ENCODE measurements at regions not wholly inside any gene's neighbourhood (a gene's known extent, or its start where the extent isn't known, plus 50 kb on each side); places are given as distances from the start of the nearest gene placed in this dataset.

DNA sequence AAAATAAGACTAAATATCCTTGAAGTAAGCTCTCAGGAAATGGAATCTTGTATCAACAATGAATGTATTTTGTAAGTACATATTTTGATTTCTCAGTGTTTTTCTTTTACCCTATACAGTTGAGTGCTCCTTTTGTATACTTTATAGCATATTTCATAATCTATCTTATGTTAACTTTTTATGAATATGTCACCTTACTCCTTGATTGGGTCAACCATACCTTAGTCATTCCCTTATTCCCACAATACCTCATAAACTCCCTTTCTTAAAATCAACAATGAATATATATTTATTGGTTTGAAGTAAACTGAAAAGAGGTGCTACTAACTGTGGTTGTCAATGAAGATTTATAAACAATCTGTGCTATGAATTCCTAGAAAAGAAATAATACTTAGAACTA lies 686.2 kb downstream of the METTL15 start:
- TF ChIP-seq, protein P1, sequence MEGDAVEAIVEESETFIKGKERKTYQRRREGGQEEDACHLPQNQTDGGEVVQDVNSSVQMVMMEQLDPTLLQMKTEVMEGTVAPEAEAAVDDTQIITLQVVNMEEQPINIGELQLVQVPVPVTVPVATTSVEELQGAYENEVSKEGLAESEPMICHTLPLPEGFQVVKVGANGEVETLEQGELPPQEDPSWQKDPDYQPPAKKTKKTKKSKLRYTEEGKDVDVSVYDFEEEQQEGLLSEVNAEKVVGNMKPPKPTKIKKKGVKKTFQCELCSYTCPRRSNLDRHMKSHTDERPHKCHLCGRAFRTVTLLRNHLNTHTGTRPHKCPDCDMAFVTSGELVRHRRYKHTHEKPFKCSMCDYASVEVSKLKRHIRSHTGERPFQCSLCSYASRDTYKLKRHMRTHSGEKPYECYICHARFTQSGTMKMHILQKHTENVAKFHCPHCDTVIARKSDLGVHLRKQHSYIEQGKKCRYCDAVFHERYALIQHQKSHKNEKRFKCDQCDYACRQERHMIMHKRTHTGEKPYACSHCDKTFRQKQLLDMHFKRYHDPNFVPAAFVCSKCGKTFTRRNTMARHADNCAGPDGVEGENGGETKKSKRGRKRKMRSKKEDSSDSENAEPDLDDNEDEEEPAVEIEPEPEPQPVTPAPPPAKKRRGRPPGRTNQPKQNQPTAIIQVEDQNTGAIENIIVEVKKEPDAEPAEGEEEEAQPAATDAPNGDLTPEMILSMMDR (IDR thresholded peaks at IDR 0.05): no peak

DNA sequence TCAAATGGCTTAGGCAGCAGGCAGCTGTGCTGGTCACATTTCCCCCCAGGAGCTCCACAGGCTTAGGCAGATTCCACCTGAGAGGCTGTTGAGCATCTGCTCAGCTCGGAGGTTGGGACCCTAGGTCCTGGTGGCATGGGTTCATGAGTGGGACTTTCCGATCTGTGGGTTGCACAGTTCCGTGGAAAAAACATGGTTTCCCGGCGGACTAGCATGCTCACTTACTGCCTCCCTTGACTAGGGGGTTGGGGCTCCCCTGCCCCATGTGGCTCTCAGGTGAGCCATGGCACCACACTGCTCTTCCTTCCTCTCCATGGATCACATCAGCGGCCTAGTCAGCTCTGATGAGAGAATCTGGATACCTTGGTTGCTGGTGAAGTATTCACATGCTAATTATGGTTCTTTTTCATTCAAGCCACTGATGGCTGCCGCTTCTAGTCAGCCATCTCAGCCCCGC lies 685.1 kb downstream of the METTL15 start:
- TF ChIP-seq, protein P1 (IDR thresholded peaks at IDR 0.05): no peak

DNA sequence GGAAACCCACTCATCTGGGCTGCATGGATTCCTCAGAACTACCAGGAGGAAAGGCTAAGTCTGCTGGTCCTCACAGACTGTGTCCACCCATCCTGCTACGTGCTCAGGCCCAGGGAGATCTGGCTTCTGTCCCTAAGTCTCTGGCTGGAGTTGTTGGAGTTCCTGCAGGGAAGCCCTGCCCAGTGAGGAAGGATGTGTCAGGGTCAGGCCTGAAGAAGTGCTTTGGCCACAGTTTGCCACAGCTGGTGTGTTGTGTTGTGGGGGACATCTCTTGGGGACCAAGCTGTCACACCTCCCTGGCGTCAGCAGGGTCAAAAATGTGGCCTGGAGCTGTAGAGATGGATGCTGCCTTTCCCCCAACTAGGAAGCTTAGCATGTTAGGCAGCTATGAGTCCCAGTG lies 684.7 kb downstream of the METTL15 start:
- TF ChIP-seq, protein P1 (IDR thresholded peaks at IDR 0.05): no peak

DNA sequence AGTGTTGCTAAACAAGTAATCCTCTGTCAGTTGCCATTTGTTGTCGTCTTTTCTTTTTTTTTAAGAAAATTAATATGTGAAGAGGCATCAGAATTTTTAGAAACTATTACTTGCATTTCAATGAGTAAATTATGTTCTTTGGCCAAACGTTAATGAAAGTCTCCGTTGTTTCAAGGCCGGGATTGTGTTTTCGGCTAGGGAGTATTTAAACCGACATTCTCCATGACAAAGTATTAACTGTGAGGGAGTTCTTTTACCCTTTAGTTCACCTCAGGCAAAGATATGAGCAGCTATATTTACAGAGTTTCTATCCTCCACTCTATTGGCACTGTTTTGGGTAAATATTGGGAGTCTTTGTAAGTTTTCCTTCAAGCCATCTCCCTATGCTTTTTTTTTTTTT lies 668.9 kb downstream of the METTL15 start:
- TF ChIP-seq, protein P1 (IDR thresholded peaks at IDR 0.05): no peak

DNA sequence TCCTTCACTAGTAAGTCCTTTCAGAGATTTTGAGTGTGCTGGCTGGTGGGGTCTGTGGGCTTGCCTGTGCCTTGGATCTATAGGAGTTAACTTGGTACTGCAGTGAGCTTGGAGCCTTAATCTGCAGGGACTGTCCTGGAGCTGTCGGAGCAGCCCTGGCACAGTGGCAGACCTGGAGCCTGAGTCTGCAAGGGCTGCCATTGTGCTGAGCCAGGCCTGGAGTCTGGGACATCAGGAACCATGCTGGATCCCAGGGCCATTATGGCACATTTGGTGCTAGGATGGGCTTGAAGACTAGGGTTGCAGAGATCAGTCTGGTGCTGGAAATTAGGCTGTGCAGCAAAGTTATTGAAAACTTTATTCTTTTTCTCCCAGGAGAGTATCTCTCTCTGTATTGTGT lies 665.4 kb downstream of the METTL15 start:
- TF ChIP-seq, protein P1 (IDR thresholded peaks at IDR 0.05): no peak

DNA sequence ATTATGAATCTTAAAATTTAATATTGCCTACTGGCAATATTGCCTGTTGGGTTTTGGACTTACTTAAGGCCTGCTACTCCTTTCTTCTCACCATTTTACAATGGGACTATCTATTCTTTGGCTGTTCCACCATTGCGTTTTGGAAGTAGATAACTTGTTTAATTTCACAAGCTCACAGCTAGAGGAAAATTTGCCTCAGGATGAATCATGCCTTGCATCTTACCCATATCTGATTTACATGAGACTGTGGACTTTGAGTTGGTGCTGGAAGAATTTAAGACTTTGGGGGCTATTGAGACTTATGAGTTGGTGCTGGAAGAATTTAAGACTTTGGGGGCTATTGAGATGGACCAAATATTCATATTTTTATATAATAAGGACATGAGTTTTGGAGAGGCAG lies 662.6 kb downstream of the METTL15 start:
- TF ChIP-seq, protein P1 (IDR thresholded peaks at IDR 0.05): no peak

DNA sequence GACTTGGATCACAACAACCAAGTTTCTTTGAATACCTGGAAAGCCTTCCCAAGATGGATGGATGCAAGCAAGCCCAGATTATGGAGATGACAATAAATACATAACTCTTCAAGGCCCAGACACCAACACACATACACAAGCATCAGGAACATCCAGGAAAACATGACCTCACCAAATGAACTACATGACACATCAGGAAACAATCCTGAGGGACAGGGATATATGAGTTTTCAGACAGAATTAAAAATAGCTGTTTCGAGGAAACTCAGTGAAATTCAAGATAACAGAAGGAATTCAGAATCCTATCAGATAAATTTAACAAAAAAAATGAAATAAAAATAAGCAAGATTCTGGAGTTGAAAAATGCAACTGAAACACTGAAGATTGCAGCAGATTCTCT lies 659.4 kb downstream of the METTL15 start:
- TF ChIP-seq, protein P1 (IDR thresholded peaks at IDR 0.05): no peak

DNA sequence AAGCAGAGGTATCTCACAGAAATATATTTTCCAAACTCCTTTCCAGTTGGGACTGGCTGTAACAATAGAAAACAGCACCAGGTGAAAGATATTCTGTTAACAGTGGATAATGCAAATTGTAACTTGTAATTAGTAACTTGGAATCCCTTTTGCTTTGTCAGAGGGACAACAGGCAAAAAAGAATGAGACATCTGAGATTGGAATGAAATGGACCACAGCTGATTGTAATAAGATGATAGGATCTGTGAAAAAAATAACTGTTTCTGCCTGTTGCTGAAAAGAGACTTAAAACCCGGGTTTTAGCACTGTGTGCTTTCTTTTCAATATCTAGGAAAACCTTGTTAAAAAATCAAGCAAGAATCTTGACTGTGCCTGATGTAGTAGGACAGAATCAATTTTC lies 655.7 kb downstream of the METTL15 start:
- TF ChIP-seq, protein P1 (IDR thresholded peaks at IDR 0.05): no peak

Data from LNCAP (cell line).